T-helper 2 cell treated with Interferon-gamma antibody and Interleukin-4, amounts not matched to agents 100 ng/mL and 5 ng/mL, for 36 hours (primary cell): ENCODE measurements at regions not wholly inside any gene's neighbourhood (a gene's known extent, or its start where the extent isn't known, plus 50 kb on each side); places are given as distances from the start of the nearest gene placed in this dataset.

ENCODE experiments used
- intact Hi-C: fragments of 100-400 bp; cut with micrococcal nuclease; formaldehyde crosslinking; loops from one replicate; pipeline ENCODE4 v1.15.1; 2023

DNA sequence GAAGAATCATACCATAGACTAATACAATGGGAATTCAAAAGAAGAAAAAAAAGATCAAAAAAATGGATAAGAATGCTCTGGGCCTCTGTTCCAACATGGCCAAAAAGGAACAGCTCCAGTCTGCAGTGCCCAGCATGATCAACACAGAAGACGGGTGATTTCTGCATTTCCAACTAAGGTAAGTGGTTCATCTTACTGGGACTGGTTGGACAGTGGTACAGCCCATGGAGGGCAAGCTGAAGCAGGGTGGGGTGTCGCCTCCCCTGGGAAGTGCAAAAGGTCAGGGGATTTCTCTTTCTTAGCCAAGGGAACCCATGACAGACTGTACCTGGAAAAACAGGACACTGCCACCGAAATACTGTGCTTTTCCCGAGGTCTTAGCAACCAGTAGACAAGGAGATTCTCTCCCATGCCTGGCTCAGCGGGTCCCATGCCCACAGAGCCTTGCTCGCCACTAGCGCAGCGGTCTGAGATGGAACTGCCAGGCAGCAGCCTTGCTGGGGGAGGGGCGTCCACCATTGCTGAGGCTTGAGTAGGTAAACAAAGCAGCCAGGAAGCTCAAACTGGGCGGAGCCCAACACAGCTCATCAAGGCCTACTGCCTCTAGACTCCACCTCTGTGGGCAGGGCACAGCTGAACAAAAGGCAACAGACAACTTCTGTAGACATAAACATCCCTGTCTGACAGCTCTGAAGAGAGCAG lies 428.4 kb downstream of the MN1 start:
- intact Hi-C loops: no loop called here

DNA sequence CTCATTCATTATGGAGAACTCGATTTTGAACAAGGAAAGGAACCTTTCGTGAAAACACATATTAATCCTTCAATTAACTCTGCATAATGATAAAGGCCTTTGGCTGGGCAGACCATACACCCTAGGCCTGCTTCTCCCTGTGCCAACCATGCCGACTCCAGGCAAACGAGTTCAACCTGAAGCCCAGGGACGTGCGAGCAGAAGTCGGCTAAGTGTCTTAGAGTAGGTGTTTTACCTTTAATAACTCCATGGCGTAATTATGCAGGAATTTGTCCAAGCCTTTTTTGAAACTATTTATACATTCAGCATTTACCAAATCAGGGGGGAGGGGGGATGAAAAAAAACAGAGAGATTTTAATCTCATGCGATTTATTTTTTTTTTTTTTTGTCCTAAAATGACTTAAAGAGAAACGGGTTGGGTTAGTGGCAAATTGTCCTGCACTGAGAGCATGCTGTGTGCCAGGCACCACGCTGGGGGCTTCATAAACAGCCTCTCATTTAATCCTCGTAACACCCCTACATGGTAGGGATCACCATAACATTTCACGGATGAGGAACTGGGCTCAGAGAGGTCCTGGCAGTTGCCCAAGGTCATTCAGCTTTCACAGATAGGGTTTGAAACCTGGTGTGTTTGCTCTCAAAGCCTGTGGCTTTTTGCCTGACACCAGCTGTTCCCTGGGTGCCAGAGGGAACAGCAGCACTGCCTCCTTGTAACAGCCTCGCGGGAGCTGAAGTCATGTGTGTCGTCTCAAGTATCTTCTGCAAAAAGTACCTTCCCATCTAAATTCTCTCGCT lies 423.9 kb downstream of the MN1 start:
- intact Hi-C loops: no loop called here

DNA sequence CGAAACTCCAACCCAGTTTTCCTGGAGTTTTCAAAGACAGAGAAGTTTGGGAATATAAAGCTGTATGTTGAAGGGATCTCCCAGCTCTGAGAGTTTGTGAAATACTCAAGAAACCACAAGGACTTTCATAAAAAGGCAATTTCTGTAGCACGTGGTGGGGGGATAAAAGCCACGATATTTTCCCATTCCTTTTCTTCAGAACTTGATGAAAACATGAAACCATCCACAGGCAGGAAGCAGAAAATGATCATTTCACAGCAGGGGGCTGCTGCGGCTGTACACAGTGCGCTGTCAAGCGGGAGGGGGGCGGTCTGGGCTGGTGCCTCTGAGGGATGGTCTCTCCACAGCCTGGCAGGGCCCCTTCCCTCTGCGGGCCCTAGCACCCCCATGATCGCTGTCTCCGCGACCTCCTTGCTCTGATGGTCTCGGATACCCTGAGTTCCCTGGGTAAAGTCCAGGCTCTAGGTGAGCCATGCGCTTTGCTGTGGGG lies 423.2 kb downstream of the MN1 start:
- intact Hi-C loops: no loop called here

- intact Hi-C loops: no loop called here
Observed at GRCh38 chr22:27378995-27379394, 422.6 kb downstream of the MN1 start.

DNA sequence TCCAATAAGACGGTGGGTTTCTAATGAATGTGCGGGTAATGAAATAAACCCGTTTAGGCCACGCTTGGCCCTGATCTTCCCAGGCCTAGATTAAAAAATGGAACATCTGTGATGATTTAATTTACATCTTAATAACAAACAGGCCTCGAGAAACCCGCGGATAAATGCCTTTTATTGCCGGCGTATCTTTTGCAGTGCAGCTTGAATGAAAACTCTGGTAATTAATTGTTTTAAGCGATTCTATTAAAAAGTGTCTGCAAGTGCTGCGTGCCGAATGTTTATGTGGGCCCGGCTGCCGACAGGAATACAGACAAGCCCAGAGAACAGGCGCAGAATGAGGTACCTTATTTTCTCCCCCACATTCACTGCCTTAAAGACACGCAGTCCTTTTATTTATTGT lies 420.7 kb downstream of the MN1 start:
- intact Hi-C loops: no loop called here

GRCh38 chr22:27381552-27381951 lies 420.0 kb downstream of the MN1 start:
- intact Hi-C loops: no loop called here

DNA sequence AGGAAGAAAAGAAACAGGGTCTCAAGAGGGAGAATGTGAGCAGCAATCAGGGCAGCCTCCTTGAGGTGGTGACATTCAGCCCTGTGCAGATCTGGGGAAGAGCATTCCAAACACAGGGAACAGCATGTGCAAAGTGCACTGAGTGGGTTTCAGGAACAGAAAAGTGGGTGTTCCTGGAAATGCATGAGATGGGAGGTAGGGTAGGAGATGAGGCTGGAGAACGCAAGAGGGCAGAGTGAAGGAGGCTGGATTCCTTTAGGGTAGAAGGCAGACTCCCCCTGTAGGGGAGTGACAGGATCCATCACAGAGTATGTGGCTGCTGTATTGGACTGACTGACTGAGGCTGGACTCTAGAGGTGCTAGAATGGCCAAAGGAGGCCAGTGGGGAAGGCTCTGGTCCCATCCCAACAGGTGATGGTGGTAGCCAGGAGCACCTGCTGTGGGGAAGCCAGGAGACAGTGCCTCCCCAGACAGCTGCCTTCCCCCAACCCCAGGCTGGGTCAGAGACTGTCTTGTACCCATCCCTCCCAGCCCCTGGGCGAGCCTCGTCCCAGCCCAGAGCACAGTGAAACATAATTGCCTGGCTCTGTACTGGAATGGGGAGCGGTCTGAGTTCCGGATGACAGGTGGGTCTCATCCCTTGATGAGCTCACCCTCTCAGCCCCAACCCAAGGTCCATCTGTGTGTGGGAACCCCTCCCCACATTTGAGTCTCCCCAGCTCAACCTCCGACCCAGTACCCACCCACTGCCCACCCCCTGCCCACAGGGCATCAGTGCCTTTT lies 419.4 kb downstream of the MN1 start:
- intact Hi-C loops: no loop called here

DNA sequence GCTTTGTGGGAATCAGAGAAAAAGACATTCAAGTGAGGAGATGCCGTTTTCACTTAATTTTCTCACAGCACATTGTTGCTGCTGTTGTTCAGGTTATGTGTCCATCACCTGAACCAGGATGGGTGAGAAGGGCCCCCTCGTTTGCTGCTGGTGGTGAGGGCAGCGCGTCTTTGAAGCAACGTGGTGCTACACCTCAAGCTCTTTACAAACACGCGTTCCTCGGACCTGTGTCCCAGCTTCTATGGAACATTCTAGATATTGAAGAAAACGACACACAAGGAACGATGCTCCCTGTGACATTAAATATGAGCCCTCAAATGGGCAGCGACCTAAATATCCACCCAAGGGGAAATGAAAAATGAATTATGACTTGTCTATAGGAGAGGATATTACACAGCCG lies 418.6 kb downstream of the MN1 start:
- intact Hi-C loops: no loop called here

GRCh38 chr22:27383896-27384295 lies 417.7 kb downstream of the MN1 start:
- intact Hi-C loops: no loop called here

DNA sequence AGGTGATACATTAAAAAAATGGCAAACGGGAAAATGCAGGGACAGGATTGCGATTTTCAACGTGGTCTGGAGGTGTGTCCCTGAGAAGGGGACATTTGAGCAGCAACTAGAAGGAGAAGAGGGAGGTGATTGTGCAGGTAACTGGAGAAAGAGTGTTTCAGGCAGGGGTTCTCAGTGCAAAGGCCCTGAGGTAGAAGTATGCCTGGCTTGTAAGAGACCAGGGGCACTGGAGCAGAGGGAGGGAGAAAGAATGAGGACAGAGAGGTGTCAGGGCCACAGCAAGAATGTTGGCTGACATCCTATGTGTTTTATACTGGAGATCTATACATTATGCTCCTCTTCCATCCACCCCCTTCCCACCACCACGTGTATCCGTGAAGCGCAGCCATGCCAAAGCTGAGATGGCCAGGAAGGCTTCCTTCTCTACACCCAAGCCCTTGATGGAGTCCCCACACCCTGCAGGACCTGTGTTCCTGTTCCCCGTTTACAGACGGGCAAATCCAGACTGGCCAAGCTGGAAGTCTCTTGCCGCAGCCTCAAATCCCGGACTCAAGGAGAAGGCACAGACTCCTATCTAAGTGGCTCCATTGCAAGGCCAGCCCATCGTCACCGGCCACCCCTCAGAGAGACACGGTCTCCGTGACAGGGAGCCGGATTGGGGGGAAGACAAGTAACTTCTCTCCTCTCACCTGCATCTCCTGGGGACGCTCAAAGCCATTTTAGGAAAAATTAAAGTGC lies 416.1 kb downstream of the MN1 start:
- intact Hi-C loops: no loop called here

DNA sequence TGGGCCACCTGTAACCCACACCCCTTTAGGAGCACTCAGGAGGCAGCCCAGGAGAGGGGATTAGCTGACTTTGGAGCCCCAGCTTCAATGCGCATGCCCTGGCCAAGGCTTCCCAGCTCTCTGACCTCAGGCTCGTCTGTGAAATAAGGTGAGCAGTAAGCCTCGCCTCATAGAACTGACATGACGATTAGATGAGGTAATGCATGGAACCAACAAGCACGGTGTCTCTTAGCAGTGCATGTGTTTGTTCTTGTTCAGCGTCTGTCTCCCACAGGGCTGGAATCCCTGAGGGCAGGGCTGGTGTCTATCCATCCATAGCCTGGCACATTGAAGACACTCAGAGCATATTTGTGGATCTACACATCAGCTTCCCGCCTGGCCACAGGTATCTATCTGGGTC lies 415.4 kb downstream of the MN1 start:
- intact Hi-C loops: no loop called here

DNA sequence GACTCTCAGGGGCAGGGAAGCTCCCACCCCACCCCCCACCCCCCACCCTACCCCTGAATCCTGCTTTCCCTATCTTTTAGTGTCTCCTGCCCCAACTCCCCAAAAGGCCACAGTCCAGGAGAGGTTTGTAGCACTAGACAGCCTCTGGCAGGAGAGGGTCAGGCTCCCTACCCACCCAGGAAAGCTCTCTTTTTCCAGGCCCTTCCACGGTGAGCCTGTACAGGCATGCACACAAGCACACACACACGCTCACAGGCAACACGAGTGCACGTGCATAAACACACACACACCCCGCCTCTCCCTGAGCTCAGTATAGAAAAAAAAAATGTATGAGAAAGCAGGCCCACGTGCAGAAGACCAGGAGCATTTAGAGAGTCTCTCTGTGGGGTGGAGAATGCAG lies 414.0 kb downstream of the MN1 start:
- intact Hi-C loops: no loop called here

DNA sequence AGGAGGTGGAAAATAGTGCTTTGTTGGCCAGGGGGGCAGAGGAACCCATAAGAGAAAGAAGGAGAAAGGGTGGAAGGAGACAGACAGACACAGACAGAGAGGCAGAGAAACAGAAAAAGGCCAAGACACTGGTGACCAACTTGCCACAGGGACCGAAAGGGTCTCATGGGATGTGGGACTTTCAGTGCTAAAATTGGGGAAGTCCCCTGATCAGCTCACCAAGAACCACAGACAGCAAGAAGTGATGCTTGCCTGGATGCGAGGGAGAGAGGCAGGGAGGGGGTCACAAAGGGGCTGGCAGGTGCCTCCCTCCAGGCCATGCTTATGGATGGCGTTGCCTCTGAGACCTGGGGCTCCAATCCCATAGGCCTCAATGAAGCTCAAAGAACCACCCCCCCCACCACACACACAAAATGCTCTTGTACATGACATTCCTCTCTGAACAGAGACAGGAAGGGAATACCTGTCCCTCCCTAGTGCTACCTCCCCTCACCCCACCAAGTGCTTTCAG lies 413.4 kb downstream of the MN1 start:
- intact Hi-C loops: no loop called here

DNA sequence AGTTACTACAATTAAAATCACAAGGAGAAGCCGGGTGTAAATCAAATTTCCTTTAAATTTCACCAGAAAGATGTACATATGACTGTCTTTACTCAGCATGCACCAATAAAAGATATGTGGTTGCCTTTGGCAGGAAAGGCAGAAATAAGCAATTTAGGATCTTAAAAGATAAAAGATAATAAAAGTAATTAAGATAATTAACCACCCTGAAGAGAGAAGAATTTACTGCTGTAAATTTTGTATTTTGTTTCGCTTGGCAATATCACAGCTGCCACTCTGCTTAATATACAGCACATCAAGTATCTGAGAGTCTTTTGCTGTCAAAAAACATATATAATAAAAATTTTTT lies 411.9 kb downstream of the MN1 start:
- intact Hi-C loops: no loop called here

DNA sequence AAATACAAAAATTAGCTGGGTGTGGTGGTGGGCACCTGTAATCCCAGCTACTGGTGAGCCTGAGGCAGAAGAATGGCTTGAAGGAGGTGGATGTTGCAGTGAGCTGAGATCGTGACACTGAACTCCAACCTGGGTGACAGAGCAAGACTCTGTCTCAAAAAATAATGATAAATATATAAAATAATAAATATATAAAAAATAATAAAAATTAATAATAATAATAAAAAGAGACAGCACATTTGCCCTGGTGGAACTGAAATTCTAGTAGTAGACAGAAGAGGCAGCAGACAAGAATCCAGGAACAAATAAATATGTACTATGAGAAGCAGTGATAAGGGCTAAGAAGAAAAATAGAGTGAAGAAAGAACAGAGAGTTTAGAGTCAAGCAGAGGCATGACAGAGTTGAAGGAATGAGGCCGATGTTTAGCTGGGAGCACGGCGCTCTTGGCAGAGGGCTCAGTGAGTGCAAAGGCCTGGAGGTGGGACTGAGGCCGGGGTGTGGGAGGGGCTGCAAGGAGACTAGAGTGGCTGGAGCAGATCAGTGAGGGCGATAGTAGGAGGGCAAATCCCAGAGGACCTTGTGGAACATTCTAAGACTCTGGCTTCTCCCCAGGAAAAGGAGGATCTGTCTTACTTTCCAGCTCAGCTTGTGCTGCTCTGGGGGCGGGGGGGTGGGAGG lies 410.3 kb downstream of the MN1 start:
- intact Hi-C loops: no loop called here

- intact Hi-C loops: no loop called here
Observed at GRCh38 chr22:27393371-27393770, 408.2 kb downstream of the MN1 start.

- intact Hi-C loops: no loop called here
Observed at GRCh38 chr22:27394806-27395404, 406.7 kb downstream of the MN1 start.

- intact Hi-C loops: no loop called here
Observed at GRCh38 chr22:27397036-27397953, 404.3 kb downstream of the MN1 start.

DNA sequence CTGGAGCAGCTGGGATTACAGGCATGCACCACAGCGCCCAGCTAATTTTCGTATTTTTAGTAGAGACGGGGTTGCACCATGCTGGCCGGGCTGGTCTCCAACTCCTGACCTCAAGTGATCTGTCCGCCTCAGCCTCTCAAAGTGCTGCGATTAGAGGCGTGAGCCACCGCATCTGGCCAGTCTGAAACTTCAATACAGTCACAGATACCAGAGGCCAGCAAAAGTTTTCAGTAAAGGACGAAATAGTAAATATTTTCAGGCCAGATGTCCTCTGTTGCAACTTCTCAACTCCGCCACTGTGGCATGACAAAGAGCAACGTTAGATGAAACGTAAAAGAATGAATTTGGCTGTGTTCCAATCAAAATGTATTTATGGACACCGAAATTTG lies 403.6 kb downstream of the MN1 start:
- intact Hi-C loops: no loop called here
